GM18909 (cell line): ENCODE measurements at regions not wholly inside any gene's neighbourhood (a gene's known extent, or its start where the extent isn't known, plus 50 kb on each side); places are given as distances from the start of the nearest gene placed in this dataset.

Source experiments
- ATAC-seq: cut with Tn5 transposase; IDR thresholded peaks from one replicate; pipeline ENCODE4 v1.9.1; 2021; ENCODE audit warnings: mild to moderate bottlenecking; ENCODE audit not compliant: unreplicated experiment, poor library complexity

DNA sequence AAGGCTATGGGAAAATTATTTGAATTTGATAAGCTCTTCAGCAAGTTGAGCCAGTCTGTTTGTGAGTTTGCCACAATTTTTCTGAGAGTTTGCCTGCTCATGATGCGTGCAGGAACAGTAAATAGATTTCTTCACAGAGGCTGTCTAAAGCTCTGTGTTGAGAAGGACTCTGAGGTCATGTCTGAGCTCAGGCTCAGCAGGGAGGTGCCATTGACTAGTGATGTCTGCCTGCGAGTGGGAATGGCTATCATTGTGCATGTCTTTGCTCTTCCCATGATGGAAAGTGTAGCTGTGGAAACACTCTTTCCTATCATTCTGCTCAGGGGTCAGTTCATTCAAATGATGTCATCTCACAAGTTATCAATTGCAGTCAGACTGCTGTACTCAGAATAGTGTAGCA, 142.8 kb downstream of the RASEF start:
- no peak for ATAC-seq

DNA sequence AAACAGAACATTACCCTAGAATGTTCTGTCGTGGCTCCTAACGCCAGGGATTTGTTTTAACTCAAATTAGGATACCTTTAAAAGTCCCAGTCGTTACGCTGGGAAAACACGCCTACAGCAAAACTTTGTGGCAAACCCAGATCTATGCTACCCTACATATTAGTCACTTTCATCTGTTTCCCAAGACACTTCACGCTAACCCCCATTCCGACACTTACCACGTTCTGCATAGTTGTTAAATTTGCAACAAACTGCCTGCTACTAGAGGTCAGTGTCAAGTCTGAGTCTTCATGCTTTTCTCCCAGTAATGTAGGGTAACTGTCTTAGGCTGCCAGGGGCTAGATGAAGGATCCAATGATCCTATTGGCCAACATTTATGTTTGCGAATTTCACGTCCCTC, 140.3 kb downstream of the RASEF start:
- no peak for ATAC-seq

DNA sequence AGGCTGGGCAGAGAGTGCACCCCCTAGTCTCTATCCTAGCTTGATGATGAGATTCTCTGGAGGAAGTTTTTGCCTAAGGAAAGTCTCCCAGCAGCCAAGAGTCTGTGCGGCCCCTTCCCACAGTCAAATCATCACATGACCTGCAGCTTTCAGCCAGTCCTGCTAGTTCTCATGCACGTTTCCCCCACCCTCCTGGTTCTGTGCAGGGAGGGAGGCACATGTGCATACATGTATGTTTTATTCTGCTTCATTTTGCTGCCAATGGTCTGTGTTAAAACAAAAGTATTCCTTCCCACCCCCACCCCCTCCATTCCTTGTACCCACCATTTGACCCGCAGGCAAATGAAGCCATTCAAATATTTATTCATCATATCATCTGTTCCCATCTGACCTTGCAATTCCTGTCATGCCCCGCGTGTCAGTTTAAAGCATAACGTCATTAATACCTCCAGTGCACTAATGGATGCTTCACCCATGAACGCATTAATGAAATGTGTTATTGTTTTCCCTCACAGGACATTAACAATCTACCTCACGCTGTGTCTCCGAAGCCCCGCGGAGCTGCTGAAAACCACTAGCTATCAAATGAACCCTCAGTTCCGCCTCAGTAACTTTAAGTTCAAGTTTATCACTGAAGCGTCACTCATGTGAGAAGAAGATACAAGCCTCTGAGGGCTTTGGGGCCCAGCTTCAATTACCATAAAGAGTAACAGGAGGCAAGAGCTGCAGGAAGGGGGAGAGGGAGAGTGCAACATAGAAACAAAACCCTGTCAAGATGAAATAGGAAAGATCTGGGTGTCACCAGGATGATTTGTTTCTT, 139.6 kb downstream of the RASEF start:
- no peak for ATAC-seq

DNA sequence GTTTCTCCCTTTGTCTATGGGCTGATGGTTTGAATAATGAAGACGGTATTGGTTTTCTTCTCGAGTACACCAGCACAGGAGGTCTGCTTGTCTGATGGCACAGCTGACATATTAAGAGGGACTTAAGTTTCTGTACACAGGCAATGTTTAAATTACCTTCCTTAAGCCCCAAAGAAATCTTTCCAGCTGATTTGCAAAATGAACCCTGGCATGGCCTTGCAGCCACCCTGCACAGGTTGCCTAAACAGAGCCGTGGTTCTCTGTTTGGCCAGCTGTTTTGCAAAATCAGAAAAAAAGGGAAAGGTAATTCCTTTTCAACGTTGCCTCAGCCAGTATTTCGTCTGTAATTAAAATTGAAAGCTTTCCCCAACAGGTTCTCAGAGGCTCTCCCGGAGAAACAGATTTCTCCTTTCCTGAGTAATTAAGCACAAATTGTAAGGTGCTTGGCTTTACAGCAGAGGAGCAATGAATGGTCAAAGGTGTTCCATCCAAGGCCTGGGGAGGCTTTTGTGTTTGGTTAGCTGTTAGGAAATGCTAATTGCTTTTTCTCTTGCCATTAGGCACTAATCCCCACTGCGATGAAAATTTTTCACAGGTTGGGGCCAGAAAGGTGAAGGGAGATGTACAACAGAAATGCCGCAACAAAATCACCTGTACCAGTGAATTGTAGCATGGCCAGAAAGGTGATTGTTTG, 138.9 kb downstream of the RASEF start:
- ATAC-seq = no peak
